ENCODE measurements at regions not wholly inside any gene's neighbourhood (a gene's known extent, or its start where the extent isn't known, plus 50 kb on each side); places are given as distances from the start of the nearest gene placed in this dataset.

DNA sequence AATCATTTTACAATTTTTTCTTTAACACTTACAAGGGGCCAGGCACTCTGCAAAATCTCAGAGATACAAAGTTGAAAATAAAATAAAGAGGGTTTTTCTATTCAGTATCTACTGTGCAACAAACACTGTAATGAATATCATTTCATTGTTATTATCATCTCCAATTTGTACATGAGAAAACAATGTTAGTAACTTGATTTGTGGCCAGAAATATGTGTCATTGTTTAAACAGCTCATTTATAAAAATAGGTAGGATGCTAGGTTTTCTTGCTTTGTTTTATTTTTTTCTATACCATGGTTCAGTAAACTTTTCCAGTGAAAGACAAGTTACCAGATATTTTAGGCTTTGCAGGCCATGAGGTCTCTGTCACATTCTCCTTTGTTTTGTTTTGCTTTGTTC, 318.1 kb upstream of the UBE2E2 start:
- H3K36me3 ChIP-seq = no peaks in the 10 kb centered on the region
- intact Hi-C loops (cut with DNase I) = no loop called here
- no peak overlapping the region for H3K27ac ChIP-seq
- H3K4me1 ChIP-seq = no peaks in the 10 kb centered on the region
- TF ChIP-seq, protein P1, sequence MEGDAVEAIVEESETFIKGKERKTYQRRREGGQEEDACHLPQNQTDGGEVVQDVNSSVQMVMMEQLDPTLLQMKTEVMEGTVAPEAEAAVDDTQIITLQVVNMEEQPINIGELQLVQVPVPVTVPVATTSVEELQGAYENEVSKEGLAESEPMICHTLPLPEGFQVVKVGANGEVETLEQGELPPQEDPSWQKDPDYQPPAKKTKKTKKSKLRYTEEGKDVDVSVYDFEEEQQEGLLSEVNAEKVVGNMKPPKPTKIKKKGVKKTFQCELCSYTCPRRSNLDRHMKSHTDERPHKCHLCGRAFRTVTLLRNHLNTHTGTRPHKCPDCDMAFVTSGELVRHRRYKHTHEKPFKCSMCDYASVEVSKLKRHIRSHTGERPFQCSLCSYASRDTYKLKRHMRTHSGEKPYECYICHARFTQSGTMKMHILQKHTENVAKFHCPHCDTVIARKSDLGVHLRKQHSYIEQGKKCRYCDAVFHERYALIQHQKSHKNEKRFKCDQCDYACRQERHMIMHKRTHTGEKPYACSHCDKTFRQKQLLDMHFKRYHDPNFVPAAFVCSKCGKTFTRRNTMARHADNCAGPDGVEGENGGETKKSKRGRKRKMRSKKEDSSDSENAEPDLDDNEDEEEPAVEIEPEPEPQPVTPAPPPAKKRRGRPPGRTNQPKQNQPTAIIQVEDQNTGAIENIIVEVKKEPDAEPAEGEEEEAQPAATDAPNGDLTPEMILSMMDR (IDR thresholded peaks at IDR 0.05) = no peak
- no peaks in the 10 kb centered on the region for H3K9me3 ChIP-seq
- H3K4me3 ChIP-seq = no peak overlapping the region
- no peaks in the 10 kb centered on the region for H3K27me3 ChIP-seq (ENCODE audit: low read depth)
- DNase-seq (no peak), ATAC-seq (no peak)

DNA sequence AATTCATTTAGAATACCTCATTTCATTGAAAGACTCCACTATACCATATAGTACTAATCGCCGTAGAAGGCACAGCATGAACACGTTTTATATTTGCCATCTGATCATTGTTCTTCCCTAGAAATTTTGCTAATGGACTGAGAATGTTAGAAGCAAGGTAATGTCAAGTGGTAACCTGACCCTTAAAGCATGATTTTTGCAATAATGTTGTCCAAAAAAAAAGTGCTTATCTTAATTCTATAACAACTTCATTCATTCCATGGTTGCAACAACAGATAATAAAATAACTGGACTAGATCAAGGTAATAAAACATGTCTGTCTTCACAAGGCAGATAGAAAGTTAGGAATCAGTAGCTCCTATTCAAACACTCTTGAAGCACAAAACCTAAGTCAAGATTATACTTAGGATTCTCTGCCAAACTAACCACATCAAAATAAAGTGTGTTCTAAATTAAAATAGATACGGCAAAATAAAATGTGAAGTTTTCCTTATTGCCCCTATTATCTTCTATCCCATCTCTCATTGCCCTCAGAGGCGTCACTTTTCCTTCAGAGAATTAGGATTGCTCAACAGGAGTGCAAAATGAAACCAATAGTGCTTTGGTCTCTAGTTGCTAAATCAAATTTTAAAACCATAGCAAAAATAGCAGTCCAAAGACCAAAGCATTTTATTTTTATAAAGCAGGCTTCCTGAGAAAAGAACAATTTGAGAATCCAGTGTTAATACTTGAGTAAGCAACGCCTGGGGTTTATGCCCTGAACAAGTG, 317.4 kb upstream of the UBE2E2 start:
- Histone ChIP-seq H3K27ac (no peak overlapping the region), H3K4me1 (no peaks in the 10 kb centered on the region), H3K4me3 (no peak overlapping the region), H3K27me3 (ENCODE audit: low read depth) (no peaks in the 10 kb centered on the region), H3K36me3 (no peaks in the 10 kb centered on the region), H3K9me3 (no peaks in the 10 kb centered on the region)
- no peak for ATAC-seq
- no peak for DNase-seq
- TF ChIP-seq, protein P1 (IDR thresholded peaks at IDR 0.05) = no peak
- intact Hi-C loops (cut with DNase I) = no loop called here

DNA sequence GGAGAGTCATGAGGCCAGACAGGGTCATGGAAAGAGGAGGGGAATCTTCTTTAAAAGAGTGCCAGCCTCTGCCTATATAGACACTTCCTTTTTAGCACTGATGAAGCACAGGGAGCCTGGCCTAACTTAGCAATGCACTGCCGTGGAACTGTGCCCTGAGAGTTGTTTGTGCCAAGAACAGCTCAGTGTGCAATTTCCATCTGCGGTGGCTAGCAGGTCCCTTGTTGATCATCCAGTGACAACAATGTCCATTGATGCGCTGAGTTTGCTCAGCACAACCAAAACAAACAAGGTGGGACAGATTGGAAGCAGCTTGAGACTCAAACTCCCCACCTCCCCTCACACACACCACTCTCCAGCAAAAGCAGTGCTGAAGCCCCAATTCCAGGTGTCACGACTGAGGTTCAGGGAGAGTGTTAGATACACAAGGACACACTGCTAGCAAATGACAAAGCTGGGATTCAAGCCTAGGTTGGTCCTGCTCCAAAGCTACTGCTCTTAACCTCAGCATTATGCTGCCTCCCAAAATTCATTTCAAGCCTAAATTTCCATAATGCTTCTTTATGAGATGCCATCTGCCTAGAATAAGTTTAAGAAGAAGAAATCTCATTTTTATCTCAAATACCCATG, 316.6 kb upstream of the UBE2E2 start:
- DNase-seq = no peak
- H3K4me3 ChIP-seq = no peak overlapping the region
- H3K9me3 ChIP-seq = no peaks in the 10 kb centered on the region
- no peak overlapping the region for H3K27ac ChIP-seq
- H3K27me3 ChIP-seq (ENCODE audit: low read depth) = no peaks in the 10 kb centered on the region
- no peaks in the 10 kb centered on the region for H3K4me1 ChIP-seq
- TF ChIP-seq, protein P1 (IDR thresholded peaks at IDR 0.05) = no peak
- intact Hi-C loops (cut with DNase I) = no loop called here
- ATAC-seq = peak in 1 of 2 donors; percentile 21
- H3K36me3 ChIP-seq = no peaks in the 10 kb centered on the region

DNA sequence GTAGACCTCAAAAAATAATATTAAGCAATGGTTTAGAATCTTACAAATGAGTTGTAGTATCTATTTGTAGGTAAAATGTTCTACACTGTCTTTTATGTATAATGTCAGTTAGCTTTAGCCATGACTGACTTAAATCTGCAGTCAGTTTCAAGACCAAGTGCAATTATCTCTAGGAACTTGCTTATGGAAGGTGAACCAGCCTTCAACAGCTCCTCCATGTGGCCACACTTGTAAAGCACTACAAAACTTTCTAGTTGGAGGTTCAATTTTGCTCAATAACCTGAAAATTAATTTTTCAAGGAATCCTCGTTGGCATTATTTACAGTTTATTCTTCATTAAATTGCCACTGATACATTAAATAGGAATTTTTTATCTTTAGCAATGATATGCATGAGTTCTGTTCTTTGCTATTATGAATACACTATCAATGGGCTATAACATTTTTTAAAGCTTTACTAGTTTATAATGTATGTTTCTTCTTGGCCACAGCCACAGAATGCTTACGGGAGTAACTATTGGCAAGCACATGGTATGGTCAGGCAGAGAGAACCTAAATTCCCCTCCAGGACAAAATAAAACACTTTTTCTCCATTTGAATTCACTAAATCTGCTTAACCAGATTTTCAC, 315.3 kb upstream of the UBE2E2 start:
- Histone ChIP-seq H3K27me3 (ENCODE audit: low read depth) (no peaks in the 10 kb centered on the region), H3K4me3 (no peak overlapping the region), H3K4me1 (no peaks in the 10 kb centered on the region), H3K9me3 (no peaks in the 10 kb centered on the region), H3K27ac (no peak overlapping the region), H3K36me3 (no peaks in the 10 kb centered on the region)
- ATAC-seq (peak in 1 of 2 donors; percentile 67), DNase-seq (no peak)
- intact Hi-C loops (cut with DNase I) = no loop called here
- TF ChIP-seq, protein P1 (IDR thresholded peaks at IDR 0.05) = peak; percentile 59

DNA sequence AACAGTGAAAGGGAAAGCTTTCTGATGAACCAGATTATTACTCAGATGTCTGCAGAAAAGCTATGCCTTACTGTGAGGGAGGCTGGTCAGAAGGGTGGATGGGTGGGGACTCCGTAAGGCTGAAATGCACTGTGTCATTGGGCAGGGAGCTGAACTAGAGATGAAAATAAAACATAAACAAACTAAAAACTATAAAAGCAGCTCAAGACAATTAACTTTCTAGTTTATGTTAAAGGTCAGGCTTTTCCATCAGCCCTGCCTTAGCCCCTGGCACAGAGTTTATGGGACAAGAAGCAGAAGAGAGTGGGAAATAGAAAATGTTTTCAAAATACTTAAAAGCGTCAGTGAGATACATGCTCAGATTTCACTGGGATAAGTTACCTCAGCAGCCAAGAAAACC, 310.0 kb upstream of the UBE2E2 start:
- H3K27me3 ChIP-seq (ENCODE audit: low read depth) = no peaks in the 10 kb centered on the region
- no peaks in the 10 kb centered on the region for H3K4me1 ChIP-seq
- TF ChIP-seq, protein P1 (IDR thresholded peaks at IDR 0.05) = no peak
- DNase-seq = no peak
- no peaks in the 10 kb centered on the region for H3K9me3 ChIP-seq
- no peak overlapping the region for H3K4me3 ChIP-seq
- ATAC-seq = no peak
- H3K27ac ChIP-seq = no peak overlapping the region
- no peaks in the 10 kb centered on the region for H3K36me3 ChIP-seq
- intact Hi-C loops (cut with DNase I) = no loop called here
